ENCODE measurements at regions not wholly inside any gene's neighbourhood (a gene's known extent, or its start where the extent isn't known, plus 50 kb on each side); places are given as distances from the start of the nearest gene placed in this dataset.

GRCh38 chr11:127683321-127683720 is 682.8 kb upstream of the KIRREL3 start:
- intact Hi-C loops (cut with micrococcal nuclease; ENCODE audit: unreplicated experiment) (no loop called here), in situ Hi-C loops (cut with MboI) (no loop called here)
- Histone ChIP-seq H3K4me1 (ENCODE audit: control insufficient read depth, insufficient read depth, low read length) (no peaks in the 10 kb centered on the region), H3K27ac (ENCODE audit: control insufficient read depth, insufficient read depth) (no peak overlapping the region), H3K36me3 (ENCODE audit: control insufficient read depth in 2 of 2, insufficient read depth in 2 of 2, low read length in 1 of 2) (no peaks in the 10 kb centered on the region), H3K4me2 (ENCODE audit: control insufficient read depth, insufficient read depth) (no peak overlapping the region), H3K9ac (ENCODE audit: control insufficient read depth, insufficient read depth, low read length) (no peak overlapping the region), H3K79me2 (ENCODE audit: control insufficient read depth, insufficient read depth, low read length) (no peaks in the 10 kb centered on the region), H4K20me1 (ENCODE audit: control insufficient read depth, insufficient read depth) (no peaks in the 10 kb centered on the region), H2AFZ (ENCODE audit: control insufficient read depth, low read depth, low read length) (no peak overlapping the region), H3K9me3 (replicated peaks; ENCODE audit: control insufficient read depth, insufficient read depth, low read length) (no peaks in the 10 kb centered on the region), H3K27me3 (replicated peaks in 1 of 2; ENCODE audit: control insufficient read depth in 2 of 2, insufficient read depth in 2 of 2, low read length in 1 of 2) (no peaks in the 10 kb centered on the region), H3K4me3 (no peak overlapping the region)
- no TSS peak for BruUV-seq (replicated peaks)
- POLR2A ChIA-PET, result no interaction called here
- DNase-seq (ENCODE audit: low read depth, low spot score) (no peak), ATAC-seq (no peak), FAIRE-seq (no peak)
- CTCF ChIA-PET, result no interaction called here
- 62% methylated on average over 4 of the region's 4 CpGs for WGBS (ENCODE audit: insufficient coverage, insufficient replicate concordance, low lambda C conversion rate, missing lambda C conversion rate)
- SMC1A ChIA-PET (ENCODE audit: uncharacterized antibody, unreplicated experiment), result no interaction called here
- RAD21 ChIA-PET (ENCODE audit: unreplicated experiment), result no interaction called here
- TF ChIP-seq BCL11A (IDR thresholded peaks at IDR 0.05; ENCODE audit: low read depth, low read length), result no peak
- TF ChIP-seq ETV6 (conservative IDR thresholded peaks at IDR 0.05 in 1 of 2, IDR thresholded peaks at IDR 0.05 in 1 of 2; ENCODE audit: borderline replicate concordance in 1 of 2, low read depth in 1 of 2), result no peak
- no peak for TF ChIP-seq EP300 (IDR thresholded peaks at IDR 0.05; ENCODE audit: borderline replicate concordance in 1 of 2, control insufficient read depth in 1 of 2, low read depth in 2 of 2, low read length in 2 of 2)
- no peak for TF ChIP-seq MLLT1 (IDR thresholded peaks at IDR 0.05)
- TF ChIP-seq SIN3A (IDR thresholded peaks at IDR 0.05; ENCODE audit: low read depth, low read length), result no peak
- no peak for TF ChIP-seq LARP7 (IDR thresholded peaks at IDR 0.05)
- no peak for TF ChIP-seq RFX5 (IDR thresholded peaks at IDR 0.05; ENCODE audit: low read depth, low read length)
- TF ChIP-seq SPI1 (IDR thresholded peaks at IDR 0.05; ENCODE audit: borderline replicate concordance, insufficient read depth, low read depth, low read length), result no peak
- no peak for TF ChIP-seq EGR1 (IDR thresholded peaks at IDR 0.05; ENCODE audit: borderline replicate concordance in 1 of 2, low read depth in 2 of 2, low read length in 2 of 2)
- TF ChIP-seq TCF12 (IDR thresholded peaks at IDR 0.05; ENCODE audit: low read depth, low read length), result no peak
- TF ChIP-seq FOXK2 (IDR thresholded peaks at IDR 0.05), result no peak
- TF ChIP-seq POLR2AphosphoS5 (IDR thresholded peaks at IDR 0.05; ENCODE audit: low read length), result no peak
- TF ChIP-seq ZNF24 (IDR thresholded peaks at IDR 0.05), result no peak

Measured in GM12878 (cell line).